22Rv1 (cell line): ENCODE measurements at regions not wholly inside any gene's neighbourhood (a gene's known extent, or its start where the extent isn't known, plus 50 kb on each side); places are given as distances from the start of the nearest gene placed in this dataset.

ENCODE experiments used
- ZFX ChIP-seq: fragments of 450-650 bp; IDR thresholded peaks from 2 replicates; pipeline ENCODE4 v1.6.1; 2017; ENCODE audit warnings: antibody characterized with exemption, borderline replicate concordance
- TF ChIP-seq, protein P1 (sequence below): fragments of 450-650 bp; IDR thresholded peaks from 2 replicates; pipeline ENCODE4 v1.5.1; 2017; ENCODE audit warnings: mild to moderate bottlenecking

- TF ChIP-seq, protein P1, sequence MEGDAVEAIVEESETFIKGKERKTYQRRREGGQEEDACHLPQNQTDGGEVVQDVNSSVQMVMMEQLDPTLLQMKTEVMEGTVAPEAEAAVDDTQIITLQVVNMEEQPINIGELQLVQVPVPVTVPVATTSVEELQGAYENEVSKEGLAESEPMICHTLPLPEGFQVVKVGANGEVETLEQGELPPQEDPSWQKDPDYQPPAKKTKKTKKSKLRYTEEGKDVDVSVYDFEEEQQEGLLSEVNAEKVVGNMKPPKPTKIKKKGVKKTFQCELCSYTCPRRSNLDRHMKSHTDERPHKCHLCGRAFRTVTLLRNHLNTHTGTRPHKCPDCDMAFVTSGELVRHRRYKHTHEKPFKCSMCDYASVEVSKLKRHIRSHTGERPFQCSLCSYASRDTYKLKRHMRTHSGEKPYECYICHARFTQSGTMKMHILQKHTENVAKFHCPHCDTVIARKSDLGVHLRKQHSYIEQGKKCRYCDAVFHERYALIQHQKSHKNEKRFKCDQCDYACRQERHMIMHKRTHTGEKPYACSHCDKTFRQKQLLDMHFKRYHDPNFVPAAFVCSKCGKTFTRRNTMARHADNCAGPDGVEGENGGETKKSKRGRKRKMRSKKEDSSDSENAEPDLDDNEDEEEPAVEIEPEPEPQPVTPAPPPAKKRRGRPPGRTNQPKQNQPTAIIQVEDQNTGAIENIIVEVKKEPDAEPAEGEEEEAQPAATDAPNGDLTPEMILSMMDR, result no peak
- TF ChIP-seq ZFX, result no peak
Observed at GRCh38 chr3:193789455-193789854, 196.4 kb downstream of the OPA1 start.
